GM21515 (cell line): ENCODE measurements at regions not wholly inside any gene's neighbourhood (a gene's known extent, or its start where the extent isn't known, plus 50 kb on each side); places are given as distances from the start of the nearest gene placed in this dataset.
A peak's percentile ranks its signal among the peaks of the same experiment; 100 is the strongest.
"Not testable (repeated sequence)": the region's sequence is repeated elsewhere in the genome, so short reads cannot be mapped to it uniquely, and the experiment has no call there.

Experiments
- ATAC-seq: cut with Tn5 transposase; IDR thresholded peaks from one replicate; pipeline ENCODE4 v1.9.1; 2021; ENCODE audit not compliant: unreplicated experiment

GRCh38 chr7:65317372-65317771 lies 56.3 kb upstream of the ZNF92 start:
- no peak for ATAC-seq

- ATAC-seq, result no peak
Observed at GRCh38 chr7:65310761-65311160, 62.9 kb upstream of the ZNF92 start.

- ATAC-seq, result no peak
Observed at GRCh38 chr7:65308300-65308678, 65.4 kb upstream of the ZNF92 start.

GRCh38 chr7:65307651-65308299 lies 65.9 kb upstream of the ZNF92 start:
- peak; percentile 79 for ATAC-seq

GRCh38 chr7:65304175-65304574 lies 69.5 kb upstream of the ZNF92 start:
- no peak for ATAC-seq

- ATAC-seq, result no peak
Observed at GRCh38 chr7:65302883-65303282, 70.8 kb upstream of the ZNF92 start.

- no peak for ATAC-seq
Observed at GRCh38 chr7:65301007-65301406, 72.6 kb upstream of the ZNF92 start.

- no peak for ATAC-seq
Observed at GRCh38 chr7:65295409-65295808, 78.2 kb upstream of the ZNF92 start.

- not testable (repeated sequence) for ATAC-seq
Observed at GRCh38 chr7:65290340-65290739, 83.3 kb upstream of the ZNF92 start.

GRCh38 chr7:65287023-65287422 lies 86.6 kb upstream of the ZNF92 start:
- no peak for ATAC-seq

GRCh38 chr7:65285906-65286864 lies 87.5 kb upstream of the ZNF92 start:
- ATAC-seq, result no peak

- not testable (repeated sequence) for ATAC-seq
Observed at GRCh38 chr7:65285241-65285640, 88.4 kb upstream of the ZNF92 start.

GRCh38 chr7:65279795-65280194 lies 93.9 kb upstream of the ZNF92 start:
- no peak for ATAC-seq

GRCh38 chr7:65276822-65277221 lies 96.8 kb upstream of the ZNF92 start:
- no peak for ATAC-seq

GRCh38 chr7:65271502-65271901 lies 102.2 kb upstream of the ZNF92 start:
- ATAC-seq, result not testable (repeated sequence)

GRCh38 chr7:65269150-65269856 lies 104.4 kb upstream of the ZNF92 start:
- ATAC-seq, result peak; percentile 97

GRCh38 chr7:65268782-65269149 lies 104.9 kb upstream of the ZNF92 start:
- ATAC-seq, result no peak

GRCh38 chr7:65265933-65266519 lies 107.6 kb upstream of the ZNF92 start:
- no peak for ATAC-seq

- no peak for ATAC-seq
Observed at GRCh38 chr7:65264258-65264657, 109.4 kb upstream of the ZNF92 start.

GRCh38 chr7:65260673-65261072 lies 113.0 kb upstream of the ZNF92 start:
- ATAC-seq, result not testable (repeated sequence)

- not testable (repeated sequence) for ATAC-seq
Observed at GRCh38 chr7:65259864-65260525, 113.7 kb upstream of the ZNF92 start.
